Caco-2 (cell line): ENCODE measurements at regions not wholly inside any gene's neighbourhood (a gene's known extent, or its start where the extent isn't known, plus 50 kb on each side); places are given as distances from the start of the nearest gene placed in this dataset.

Source experiments
- BruUV-seq: library from RNA; stranded (reverse); fragments of 400-500 nt; replicated peaks from 2 replicates; lab custom pipeline; 2021; lab: Mats Ljungman, UMichigan
- CTCF ChIA-PET: fragments of 300-600 bp; sonication (Branson Sonifier 250); formaldehyde crosslinking; loops from one replicate; lab custom pipeline; 2022; ENCODE audit warnings: antibody characterized with exemption; lab: Charles Lee
- POLR2A ChIA-PET: fragments of 300-600 bp; sonication (Branson Sonifier 250); formaldehyde crosslinking; loops from one replicate; lab custom pipeline; 2022; ENCODE audit warnings: antibody characterized with exemption; lab: Charles Lee
- DNase-seq, 2 experiments: peaks; one replicate each; pipeline versions ENCODE4 v3.0.0 to v3.0.0-alpha.2; 2020 to 2022
- H3K27me3 ChIP-seq: replicated peaks from 2 replicates; pipeline ENCODE4 v1.6.0; 2011; ENCODE audit warnings: low read length; ENCODE audit not compliant: control insufficient read depth, insufficient read depth
- H3K36me3 ChIP-seq: 2 replicates; pipeline ENCODE4 v1.5.1; 2011; ENCODE audit warnings: low read length; ENCODE audit not compliant: control insufficient read depth, insufficient read depth
- H3K4me1 ChIP-seq: fragments of 250-450 bp; sonication (Bioruptor Pico); 2 replicates; pipeline ENCODE4 v1.5.1; 2020; ENCODE audit warnings: mild to moderate bottlenecking
- H3K4me3 ChIP-seq: 2 replicates; pipeline ENCODE4 v1.5.1; 2011; ENCODE audit warnings: low read depth, mild to moderate bottlenecking, control low read depth, low read length
- H3K9me3 ChIP-seq: fragments of 250-450 bp; sonication (Bioruptor Pico); 2 replicates; pipeline ENCODE4 v1.5.1; 2020; ENCODE audit warnings: mild to moderate bottlenecking, moderate library complexity
- H3K27ac Mint-ChIP-seq: one replicate; pipeline ENCODE4 v1.8.0; 2022; ENCODE audit warnings: mixed read lengths; ENCODE audit not compliant: unreplicated experiment
- H3K27me3 Mint-ChIP-seq: one replicate; pipeline ENCODE4 v1.8.0; 2022; ENCODE audit warnings: mixed read lengths; ENCODE audit not compliant: insufficient read depth, unreplicated experiment
- H3K36me3 Mint-ChIP-seq: one replicate; pipeline ENCODE4 v1.8.0; 2022; ENCODE audit warnings: mild to moderate bottlenecking, mixed read lengths; ENCODE audit not compliant: insufficient read depth, unreplicated experiment
- H3K4me1 Mint-ChIP-seq: one replicate; pipeline ENCODE4 v1.8.0; 2022; ENCODE audit warnings: low read depth, mixed read lengths; ENCODE audit not compliant: unreplicated experiment
- H3K4me3 Mint-ChIP-seq: one replicate; pipeline ENCODE4 v1.8.0; 2022; ENCODE audit warnings: mild to moderate bottlenecking, moderate library complexity, mixed read lengths; ENCODE audit not compliant: unreplicated experiment
- H3K9me3 Mint-ChIP-seq: one replicate; pipeline ENCODE4 v1.8.0; 2022; ENCODE audit warnings: mixed read lengths; ENCODE audit not compliant: unreplicated experiment
- CTCF ChIP-seq, 2 experiments: fragments of 200-600 bp in 1 of 2; IDR thresholded peaks; 1 replicate in 1 of 2; 2 replicates in 1 of 2; pipeline versions ENCODE4 v1.5.1 to v1.8.0; 2011 to 2022; ENCODE audit warnings: antibody characterized with exemption in 1 of 2, control low read depth in 1 of 2, inconsistent platforms in 1 of 2, low read depth in 1 of 2, low read length in 1 of 2, mild to moderate bottlenecking in 1 of 2, moderate library complexity in 1 of 2; ENCODE audit not compliant: insufficient read depth in 1 of 2, severe bottlenecking in 1 of 2, unreplicated experiment in 1 of 2
- intact Hi-C: fragments of 100-400 bp; cut with micrococcal nuclease; formaldehyde crosslinking; loops from one replicate; pipeline ENCODE4 v1.10.0; 2022; ENCODE audit not compliant: unreplicated experiment

GRCh38 chr6:22424196-22424595 lies 127.4 kb upstream of the PRL start:
- intact Hi-C loops, result no loop called here
- peaks cover 14% of the 10 kb centered on the region for H3K9me3 Mint-ChIP-seq
- H3K4me3 ChIP-seq, result no peak overlapping the region
- no TSS peak for BruUV-seq
- no peak for DNase-seq
- CTCF ChIA-PET, result no interaction called here
- no peaks in the 10 kb centered on the region for H3K27me3 Mint-ChIP-seq
- no peak overlapping the region for H3K4me3 Mint-ChIP-seq
- H3K4me1 ChIP-seq, result 0 out of 2 replicates have a peak, but pooled peaks cover 6% of the 10 kb centered on the region
- H3K9me3 ChIP-seq, result peaks cover 4% of the 10 kb centered on the region
- no peaks in the 10 kb centered on the region for H3K36me3 Mint-ChIP-seq
- no peaks in the 10 kb centered on the region for H3K36me3 ChIP-seq
- no peak for TF ChIP-seq CTCF (IDR thresholded peaks at IDR 0.05; ENCODE audit: insufficient read depth in 1 of 2, low read depth in 1 of 2, low read length in 1 of 2, severe bottlenecking in 1 of 2, unreplicated experiment in 1 of 2)
- POLR2A ChIA-PET, result no interaction called here
- H3K27me3 ChIP-seq, result no peaks in the 10 kb centered on the region
- H3K27ac Mint-ChIP-seq, result no peak overlapping the region
- peaks cover 11% of the 10 kb centered on the region for H3K4me1 Mint-ChIP-seq

DNA sequence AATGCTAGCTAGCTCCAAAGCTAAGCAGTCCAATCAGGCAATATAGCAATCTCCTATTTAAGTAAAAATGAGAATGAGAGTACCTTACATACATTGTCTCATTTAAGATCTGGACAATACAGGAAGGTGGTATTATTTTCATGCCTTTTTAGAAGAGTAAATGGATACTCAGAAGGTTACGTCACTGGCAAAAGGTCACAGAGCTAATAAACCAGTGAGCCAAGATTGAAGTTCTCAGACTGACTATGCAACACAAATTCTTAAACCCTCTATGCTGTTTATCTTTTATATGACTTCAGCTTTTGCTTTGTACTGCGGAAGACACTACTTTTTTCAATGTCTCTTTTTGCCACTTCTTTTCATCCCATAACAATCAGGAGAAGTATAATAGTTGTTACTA lies 135.2 kb upstream of the PRL start:
- no TSS peak for BruUV-seq
- H3K36me3 ChIP-seq, result no peaks in the 10 kb centered on the region
- CTCF ChIA-PET, result no interaction called here
- no peak overlapping the region for H3K4me3 ChIP-seq
- POLR2A ChIA-PET, result no interaction called here
- Mint-ChIP-seq H3K4me1 (peaks cover 7% of the 10 kb centered on the region), H3K27me3 (no peaks in the 10 kb centered on the region), H3K9me3 (no peaks in the 10 kb centered on the region), H3K27ac (no peak overlapping the region), H3K36me3 (no peaks in the 10 kb centered on the region), H3K4me3 (no peak overlapping the region)
- no peak for DNase-seq
- intact Hi-C loops, result no loop called here
- H3K4me1 ChIP-seq, result 0 out of 2 replicates have a peak, but pooled peaks cover 6% of the 10 kb centered on the region
- H3K9me3 ChIP-seq, result no peaks in the 10 kb centered on the region
- no peaks in the 10 kb centered on the region for H3K27me3 ChIP-seq
- TF ChIP-seq CTCF (IDR thresholded peaks at IDR 0.05; ENCODE audit: insufficient read depth in 1 of 2, low read depth in 1 of 2, low read length in 1 of 2, severe bottlenecking in 1 of 2, unreplicated experiment in 1 of 2), result no peak

DNA sequence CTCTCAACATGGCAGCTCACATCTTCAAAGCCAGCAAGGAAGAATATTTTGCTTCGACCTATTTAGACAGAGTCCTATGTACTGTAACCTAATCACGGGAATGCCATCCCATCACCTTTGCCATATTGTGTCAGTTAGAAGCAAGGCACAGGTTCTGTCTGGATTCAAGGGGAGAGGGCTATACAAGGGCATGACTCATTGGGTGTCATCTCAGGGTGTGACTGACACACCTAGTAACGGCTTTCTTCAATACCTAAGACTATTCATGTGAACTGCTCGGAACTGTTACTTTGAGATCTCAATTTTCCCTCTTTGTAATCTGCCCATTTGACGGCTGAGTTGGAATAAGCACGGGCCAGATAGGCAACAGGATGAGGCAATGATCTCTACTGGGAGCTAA lies 135.6 kb upstream of the HDGFL1 start:
- ChIA-PET POLR2A (no interaction called here), CTCF (no interaction called here)
- intact Hi-C loops, result no loop called here
- no peak for DNase-seq
- no peaks in the 10 kb centered on the region for H3K27me3 ChIP-seq
- H3K27me3 Mint-ChIP-seq, result no peaks in the 10 kb centered on the region
- no peak overlapping the region for H3K4me3 Mint-ChIP-seq
- H3K4me3 ChIP-seq, result no peak overlapping the region
- no peak overlapping the region for H3K27ac Mint-ChIP-seq
- no peaks in the 10 kb centered on the region for H3K36me3 Mint-ChIP-seq
- BruUV-seq, result no TSS peak
- H3K36me3 ChIP-seq, result no peaks in the 10 kb centered on the region
- no peaks in the 10 kb centered on the region for H3K9me3 Mint-ChIP-seq
- no peaks in the 10 kb centered on the region for H3K9me3 ChIP-seq
- no peaks in the 10 kb centered on the region for H3K4me1 Mint-ChIP-seq
- TF ChIP-seq CTCF (IDR thresholded peaks at IDR 0.05; ENCODE audit: insufficient read depth in 1 of 2, low read depth in 1 of 2, low read length in 1 of 2, severe bottlenecking in 1 of 2, unreplicated experiment in 1 of 2), result no peak
- no peaks in the 10 kb centered on the region for H3K4me1 ChIP-seq
